HG02852 (cell line): ENCODE measurements at regions not wholly inside any gene's neighbourhood (a gene's known extent, or its start where the extent isn't known, plus 50 kb on each side); places are given as distances from the start of the nearest gene placed in this dataset.
A peak's percentile ranks its signal among the peaks of the same experiment; 100 is the strongest.
"Not testable (repeated sequence)": the region's sequence is repeated elsewhere in the genome, so short reads cannot be mapped to it uniquely, and the experiment has no call there.

Experiments used
- ATAC-seq: cut with Tn5 transposase; IDR thresholded peaks from one replicate; pipeline ENCODE4 v1.9.1; 2021; ENCODE audit warnings: mild to moderate bottlenecking, moderate library complexity; ENCODE audit not compliant: unreplicated experiment

DNA sequence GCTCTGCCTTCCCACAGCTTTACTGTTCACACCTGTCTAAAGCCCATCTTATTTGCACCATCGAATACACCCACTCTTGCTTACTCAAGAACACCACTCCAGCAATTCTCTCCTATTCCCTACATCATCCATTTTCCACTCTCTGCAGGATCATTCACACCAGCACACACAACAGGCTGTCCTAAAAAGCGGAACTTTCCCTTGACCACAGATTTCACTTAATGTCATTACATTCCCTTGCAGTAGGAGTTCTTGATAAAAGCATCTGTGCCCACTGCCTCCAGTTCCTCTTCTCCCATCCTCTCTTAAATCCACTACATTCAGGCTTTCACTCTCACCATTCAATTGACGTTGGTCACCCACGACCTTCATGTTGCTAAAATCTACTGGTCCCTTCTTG is 103.0 kb upstream of the PABPC3 start:
- ATAC-seq, result not testable (repeated sequence)

DNA sequence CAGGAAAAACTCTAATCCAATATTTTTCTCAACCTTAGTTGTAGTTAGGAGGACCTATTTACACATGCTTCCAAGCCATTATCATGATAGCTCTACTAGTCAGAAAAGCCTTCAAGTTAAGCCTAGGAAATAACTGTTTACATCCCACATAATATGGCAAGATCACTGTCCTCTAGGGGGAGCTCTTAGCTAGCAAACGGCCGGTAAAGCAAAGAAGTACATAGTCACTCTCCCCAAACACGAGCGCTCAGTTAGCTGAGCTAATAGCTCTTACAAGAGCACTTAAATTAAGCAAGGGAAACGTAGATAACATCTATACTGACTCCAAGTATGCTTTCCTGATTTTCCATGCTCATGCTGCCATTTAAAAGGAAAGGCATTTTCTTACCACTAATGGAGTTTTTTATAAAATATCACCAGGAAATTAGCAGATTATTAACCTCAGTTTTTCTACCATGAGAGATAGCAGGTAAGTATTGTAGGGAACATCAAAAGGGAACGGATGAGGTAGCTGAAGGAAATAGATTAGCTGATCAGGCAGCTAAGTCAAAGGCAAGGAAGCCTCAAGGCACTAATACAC is 100.6 kb upstream of the PABPC3 start:
- ATAC-seq, result peak; percentile 65

DNA sequence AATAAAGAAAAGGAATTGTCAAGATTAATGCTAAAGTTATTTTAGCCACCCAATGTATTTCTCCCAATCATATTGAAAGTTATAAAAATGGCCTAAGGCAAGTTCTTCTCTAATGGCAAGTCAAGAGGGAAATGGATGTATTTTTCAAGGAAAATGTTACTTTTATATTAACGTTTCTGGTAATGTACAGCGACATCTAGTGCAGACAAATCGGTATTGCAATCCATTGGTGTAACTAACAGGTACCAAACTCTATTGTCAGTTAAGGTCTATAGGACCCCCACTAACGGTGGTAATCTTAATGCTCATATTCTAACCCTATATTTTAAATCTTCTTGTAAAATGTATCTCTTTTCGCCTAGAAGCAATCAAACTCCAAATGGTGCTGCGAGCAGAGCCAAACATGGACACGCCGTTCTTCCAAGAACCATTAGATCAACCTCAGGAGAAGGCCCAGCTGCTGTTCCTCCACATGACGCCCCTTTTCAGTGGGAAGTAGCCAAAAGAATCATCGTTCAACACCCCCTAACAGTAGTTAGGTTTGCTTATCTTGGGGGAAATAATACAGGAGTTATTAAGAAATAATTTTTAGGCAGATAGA is 98.5 kb upstream of the PABPC3 start:
- no peak for ATAC-seq

DNA sequence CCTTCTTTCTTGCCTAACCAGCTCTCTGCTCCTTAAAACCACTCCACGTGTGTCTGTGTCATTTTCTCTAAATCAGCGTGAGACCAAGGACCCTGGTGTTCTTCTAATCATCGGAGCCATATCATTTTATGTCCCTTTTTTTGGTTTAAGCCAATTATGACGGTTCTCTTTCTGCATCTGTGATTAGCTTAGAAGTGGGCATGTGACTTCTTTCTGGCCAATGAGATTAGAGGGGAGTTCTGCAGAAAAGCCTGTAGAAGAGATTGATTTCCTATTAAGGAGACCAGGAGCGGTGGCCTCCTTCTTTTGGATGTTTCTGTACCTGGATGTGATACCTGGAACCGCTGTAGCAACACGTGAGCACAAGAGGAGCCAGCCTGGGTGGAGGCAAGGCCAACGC is 97.5 kb upstream of the PABPC3 start:
- no peak for ATAC-seq

DNA sequence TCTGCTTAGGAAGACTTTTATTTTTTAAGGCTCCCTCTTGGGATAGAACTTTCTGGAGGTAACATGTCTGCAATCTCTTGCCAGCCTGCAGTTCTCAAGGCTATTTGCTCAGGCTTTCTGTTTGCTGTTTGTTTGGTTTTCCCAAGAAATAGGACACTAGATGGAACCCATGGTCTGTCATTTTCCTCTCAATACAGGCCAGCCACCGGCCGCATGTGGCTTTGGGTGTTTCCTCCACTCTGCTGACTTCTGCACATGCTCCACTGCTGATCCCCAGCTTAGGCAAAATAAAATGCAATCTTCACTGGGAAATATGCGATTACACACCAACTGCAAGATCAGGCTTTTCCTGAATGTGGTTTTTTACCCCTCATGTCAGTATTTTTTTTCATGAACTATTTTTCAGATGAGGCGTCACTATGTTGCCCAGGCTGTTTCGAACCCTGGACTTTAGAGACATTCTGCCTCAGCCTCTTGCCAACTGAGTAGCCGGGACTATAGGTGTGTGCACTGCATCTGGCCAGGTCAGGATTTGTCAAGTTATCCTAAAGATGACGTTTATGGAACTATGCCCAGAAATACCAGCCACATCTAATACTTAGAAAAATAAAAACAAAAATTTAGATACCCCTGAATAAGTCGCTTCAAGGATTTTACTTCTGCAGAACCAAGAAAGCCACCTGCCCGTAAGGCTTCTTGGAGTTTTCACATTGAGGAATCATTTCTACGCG is 94.3 kb upstream of the PABPC3 start:
- ATAC-seq, result no peak

DNA sequence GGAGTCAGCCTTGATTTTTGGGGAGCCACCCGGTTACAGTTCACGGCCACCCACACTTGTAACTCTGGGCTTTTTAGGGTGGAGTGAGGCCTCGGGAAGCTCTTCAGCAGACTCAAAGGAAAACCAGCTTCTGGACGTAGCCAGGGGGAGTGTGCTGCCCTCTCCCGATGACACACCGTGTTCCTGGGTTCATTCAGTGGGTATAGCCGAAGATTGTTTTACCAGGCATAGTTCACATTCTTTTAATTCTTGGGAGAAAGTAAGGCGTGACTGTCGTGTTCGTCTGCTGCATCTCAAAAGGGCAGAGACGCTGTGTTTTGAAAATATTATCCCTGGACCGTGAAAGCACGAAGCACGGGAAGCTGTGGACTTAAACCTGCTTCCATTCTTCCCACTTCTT is 93.6 kb upstream of the PABPC3 start:
- ATAC-seq, result not testable (repeated sequence)

DNA sequence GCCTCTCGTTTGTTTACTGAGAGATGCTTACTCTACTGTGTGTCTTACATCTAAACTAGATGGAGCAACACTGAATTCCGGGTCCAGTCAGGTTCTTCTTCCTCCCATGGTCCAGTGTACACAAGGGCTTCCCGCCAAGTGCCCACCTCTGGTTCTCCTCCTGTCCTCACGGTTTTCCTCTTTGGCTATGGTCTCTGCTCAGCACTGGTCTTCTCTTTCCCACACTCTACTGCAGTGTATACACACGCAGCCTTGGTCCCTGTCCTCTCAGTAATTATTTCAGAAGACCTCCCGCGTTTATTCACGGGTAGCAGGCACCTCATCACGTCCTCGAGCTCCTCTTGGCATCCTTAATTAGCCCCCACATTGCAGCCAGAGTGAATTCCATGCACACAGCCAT is 91.4 kb upstream of the PABPC3 start:
- not testable (repeated sequence) for ATAC-seq

DNA sequence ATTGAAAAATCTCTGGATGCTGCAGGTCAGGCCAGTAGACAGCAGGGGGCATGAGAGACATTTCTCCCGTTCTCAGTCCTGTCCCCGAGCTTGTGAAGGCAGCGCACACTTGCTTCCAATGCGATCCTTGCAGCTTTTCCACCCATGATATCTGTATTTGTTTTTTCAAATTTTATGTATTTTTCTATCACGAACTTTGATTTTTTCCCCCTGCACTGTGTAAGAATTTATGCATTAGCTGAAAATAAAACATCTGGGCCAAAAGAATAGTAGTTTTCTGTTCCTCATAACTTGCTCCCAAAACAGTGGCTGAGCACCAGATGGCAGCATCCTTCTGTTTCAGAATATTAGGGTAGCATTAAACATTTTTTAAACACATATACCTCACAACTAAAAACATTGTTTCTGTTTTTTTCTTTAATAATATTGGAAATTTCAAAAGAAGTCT is 90.9 kb upstream of the PABPC3 start:
- not testable (repeated sequence) for ATAC-seq

DNA sequence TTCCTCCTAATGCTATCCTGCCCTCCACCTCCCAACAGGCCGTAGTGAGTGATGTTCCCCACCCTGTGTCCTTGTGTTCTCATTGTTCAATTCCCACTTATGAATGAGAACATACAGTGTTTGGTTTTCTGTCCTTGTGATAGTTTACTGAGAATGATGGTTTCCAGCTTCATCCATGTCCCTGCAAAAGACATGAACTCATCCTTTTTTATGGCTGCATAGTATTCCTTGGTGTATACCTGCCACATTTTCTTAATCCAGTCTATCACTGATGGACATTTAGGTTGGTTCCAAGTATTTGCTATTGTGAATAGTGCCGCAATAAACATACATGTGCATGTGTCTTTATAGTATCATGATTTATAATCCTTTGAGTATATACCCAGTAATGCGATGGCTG is 88.5 kb upstream of the PABPC3 start:
- ATAC-seq, result not testable (repeated sequence)

DNA sequence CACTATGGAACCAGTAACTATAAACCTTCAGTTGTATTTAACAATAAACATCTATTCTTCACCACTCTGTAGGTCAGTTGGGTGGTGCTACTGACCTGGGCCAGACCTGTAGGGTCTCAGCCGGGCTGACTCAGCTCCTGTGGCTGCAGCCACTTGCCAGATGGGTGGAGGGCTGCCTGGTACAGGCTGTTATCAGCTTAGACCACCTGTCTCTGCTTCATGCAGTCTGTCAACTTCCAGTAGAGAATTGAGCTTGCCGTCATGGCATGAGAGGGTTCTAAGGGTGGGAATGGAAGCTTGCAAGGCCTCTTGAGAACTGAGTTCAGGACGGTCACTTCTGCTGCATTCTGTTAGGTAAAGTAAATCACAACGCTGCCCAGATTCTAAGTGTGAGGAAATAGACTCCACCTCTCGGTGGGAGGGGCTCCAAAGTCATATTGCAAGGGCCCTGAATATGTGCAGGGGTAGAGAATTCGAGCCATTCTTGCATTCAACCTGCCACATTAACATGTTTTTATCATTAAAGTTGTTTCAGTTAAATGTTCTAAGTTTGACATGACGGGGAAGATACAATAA is 81.5 kb upstream of the PABPC3 start:
- not testable (repeated sequence) for ATAC-seq

DNA sequence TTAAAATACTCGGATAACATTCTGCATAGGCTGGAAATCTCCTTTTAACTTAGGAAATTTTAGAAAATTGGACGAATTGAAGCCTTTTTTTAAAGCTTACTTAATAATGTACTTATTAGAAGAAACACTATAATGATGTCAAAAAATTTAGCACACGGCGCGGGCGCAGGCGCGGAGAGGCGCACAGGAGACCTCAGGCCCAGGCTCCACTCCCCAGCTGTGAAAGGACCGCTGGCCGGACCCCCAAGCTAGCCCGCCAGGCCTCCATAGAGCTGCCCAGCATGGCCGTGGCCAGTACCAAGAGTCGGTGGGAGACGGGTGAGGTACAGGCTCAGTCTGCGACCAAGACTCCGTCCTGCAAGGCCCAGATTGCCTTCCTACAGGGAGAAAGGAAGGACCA is 78.8 kb upstream of the PABPC3 start:
- not testable (repeated sequence) for ATAC-seq

DNA sequence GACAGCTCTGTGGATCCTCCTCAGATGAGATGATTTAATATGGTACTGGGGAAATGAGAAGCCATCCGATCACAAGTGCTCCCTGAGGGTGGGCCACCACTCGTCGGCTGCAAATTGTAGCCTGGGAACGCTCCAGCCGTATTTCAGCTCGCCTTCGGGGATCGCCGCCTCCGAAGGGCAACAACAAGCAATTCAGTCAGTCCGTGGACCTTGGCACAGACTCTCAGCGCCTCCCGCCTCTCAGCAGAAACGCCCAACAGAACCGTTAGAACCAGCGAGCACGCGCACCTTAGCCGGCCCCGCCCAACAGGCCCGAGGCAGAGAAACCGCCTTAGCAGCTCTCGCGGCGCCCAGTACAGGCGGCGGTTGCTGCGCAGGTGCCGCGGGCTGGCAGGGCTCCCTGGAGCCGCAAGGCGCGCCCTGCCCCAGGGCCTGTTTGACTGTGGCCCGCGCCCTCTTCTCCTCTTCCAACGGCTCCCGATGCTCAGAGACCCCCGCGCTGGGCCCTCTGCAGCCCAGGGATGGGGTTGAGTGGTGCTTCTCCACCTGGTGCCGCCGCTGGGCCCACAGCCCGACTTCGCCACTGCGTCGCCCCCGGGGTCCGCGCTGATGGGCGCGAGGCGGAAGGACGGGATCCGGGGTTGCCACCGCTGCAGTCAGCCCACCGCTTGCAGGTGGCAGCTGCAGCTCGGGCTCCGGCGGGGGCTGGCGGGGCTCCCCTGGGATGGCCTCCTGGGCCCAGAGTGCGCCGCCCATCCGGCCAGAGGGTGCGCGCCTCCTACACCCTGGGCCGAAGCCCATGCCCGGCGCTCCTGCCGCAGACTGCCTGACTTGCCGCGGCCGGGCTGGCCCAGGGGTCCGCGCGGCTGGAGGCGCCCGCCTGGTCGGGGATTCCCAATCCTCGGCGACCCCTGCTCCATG is 77.9 kb upstream of the PABPC3 start:
- ATAC-seq, result not testable (repeated sequence)

DNA sequence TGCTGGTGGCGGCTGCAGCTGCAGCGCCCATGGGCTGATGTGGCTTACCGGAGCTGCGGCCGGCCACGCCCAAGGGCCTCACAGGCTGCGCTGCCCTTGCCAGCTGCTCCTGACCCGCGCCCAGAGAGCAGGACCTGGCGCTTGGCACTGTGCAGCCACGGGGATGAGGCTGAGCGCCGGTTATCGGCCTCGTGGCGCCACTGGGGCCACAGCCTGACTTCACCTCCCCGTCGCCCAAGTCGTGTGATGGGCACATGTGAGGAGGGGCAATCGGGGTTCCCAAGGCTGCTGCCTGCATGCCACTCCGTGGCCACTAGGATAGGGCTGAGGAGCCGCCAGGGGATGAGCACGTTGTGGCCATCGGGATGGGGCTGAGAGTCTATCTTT is 77.2 kb upstream of the PABPC3 start:
- no peak for ATAC-seq

DNA sequence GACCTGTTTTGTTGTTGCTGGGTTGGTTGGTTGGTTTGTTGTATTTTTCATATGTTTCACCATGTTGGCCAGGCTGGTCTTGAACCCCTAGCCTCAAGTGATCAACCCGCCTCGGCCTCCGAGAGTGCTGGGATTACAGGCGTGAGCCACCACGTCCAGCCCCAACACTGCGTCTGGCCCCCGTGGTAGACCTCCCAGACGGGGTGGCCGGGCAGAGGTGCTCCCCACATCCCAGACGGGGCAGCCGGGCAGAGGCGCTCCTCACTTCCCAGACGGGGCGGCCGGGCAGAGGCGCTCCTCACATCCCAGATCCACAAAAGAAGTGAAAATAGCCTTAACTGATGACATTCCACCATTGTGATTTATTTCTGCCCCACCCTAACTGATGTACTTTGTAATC is 76.2 kb upstream of the PABPC3 start:
- not testable (repeated sequence) for ATAC-seq

DNA sequence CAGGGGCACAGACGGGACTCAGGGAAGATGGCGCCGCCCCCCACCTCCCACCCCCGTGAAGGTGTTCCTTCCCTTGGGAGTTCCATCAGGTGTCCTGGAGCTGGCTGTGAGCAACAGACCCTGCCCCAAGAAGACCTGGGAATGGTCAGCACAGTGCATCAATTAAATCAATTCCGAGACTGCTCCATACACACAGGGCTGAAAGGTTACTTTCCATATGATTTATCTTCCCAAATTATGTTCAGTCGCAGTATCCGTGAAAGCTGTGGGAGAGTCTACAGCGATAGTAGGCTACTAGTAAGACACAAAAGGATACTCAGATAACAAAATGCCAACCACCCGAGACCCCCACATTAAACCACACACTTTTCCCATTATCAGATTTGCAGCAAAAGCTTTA is 71.8 kb upstream of the PABPC3 start:
- ATAC-seq, result no peak

DNA sequence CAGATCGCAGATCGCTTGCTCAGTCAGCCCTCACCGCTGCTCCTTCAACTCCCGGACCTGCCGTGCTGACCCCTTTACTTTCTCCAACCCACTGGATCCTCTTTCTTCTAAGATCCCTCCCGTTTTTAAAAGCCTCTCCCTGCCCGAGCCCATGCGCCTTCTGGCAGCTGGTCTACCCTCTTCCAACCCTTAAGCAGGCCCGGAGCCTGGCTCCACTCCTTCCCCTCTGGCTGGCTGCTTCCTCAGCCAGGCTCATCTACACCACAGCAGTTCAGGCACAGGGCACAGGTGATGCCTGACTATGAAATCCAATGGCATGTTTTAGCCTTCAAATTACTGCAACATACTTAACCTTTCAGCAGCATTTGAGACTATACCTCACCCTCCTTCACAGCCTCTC is 63.8 kb upstream of the PABPC3 start:
- ATAC-seq, result no peak

DNA sequence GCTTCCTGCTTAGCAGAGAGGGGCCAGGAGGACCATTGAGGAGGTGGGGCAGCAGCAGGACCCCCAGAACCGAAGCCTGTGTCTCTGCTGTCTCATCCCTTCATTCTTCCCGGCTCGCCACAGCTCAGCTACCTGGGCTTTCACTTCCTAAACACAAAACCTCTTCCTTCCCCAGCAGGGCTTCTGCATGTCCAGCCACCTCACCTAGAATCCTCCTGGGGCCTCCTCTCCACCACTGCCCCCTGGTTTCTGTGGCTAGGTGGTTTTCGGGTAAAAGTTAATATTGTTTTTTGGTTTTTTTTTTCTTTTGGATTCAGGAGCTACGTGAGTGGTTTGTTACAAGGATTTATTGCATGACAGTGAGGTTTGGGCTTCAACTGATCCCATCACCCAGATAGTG is 61.8 kb upstream of the PABPC3 start:
- ATAC-seq, result no peak

DNA sequence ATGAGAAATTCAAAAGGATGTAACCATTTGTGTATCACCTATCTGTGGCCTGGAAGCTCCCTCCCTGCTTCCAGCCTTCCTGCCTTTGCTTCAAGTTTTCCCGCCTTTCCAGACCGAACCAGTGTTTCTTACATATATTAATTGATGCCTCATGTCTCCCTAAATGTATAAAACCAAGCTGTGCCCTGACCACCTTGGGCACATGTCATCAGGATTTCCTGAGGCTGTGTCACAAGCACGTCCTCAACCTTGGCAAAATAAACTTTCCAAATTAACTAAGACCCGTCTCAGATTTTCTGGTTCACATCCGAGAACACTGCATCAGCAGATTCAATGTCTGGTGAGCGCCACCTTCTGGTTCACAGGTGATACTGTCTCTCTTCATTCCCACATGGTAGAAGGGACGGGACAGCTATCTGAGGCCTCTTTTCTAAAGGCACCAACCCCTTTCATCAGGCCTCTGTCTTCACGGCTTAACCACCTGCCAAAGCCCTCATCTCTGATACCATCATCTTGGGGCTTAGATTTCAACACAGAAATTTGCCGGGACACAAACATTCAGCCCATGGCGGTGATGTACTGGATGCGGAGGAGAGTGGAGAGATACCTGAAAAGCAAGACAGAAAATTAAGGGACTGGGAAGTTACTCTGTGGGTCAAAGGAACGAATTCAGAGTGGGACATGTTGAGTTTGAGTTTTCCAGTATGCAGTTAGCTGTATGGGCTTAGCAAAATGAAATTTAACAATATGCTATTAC is 58.7 kb upstream of the PABPC3 start:
- ATAC-seq, result peak; percentile 54

DNA sequence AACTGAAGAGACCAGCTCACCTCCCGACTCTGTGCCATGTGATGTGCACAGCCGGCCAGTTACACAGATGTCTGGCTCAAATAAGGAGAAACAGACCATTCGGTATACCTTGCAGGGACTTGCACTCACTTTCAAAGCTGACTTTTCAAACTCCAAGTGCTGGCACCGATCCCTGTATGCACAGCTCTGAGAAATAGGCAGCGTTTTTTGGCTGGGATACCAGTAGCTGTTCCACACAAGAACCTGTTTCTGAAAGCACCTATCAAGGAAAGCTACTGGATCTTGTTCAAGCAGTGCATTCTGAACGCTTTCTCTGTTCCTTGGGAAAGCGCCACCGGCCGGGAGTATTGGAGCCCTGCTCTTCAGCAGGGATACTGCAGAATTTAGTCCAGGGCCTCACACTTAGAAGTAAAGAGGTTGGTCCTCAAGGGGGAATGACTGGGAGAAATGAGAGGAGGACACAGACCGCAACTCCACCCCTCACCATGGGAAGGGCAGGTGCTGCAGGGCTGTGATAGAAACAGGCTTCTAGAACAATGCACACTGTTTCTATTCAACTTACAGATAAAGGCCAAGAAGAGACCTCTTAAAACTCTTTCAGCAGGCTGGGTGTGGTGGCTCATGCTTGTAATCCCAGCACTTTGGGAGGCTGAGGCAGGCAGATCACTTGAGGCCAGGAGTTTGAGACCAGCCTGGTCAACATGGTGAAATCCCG is 53.6 kb upstream of the PABPC3 start:
- ATAC-seq, result no peak

DNA sequence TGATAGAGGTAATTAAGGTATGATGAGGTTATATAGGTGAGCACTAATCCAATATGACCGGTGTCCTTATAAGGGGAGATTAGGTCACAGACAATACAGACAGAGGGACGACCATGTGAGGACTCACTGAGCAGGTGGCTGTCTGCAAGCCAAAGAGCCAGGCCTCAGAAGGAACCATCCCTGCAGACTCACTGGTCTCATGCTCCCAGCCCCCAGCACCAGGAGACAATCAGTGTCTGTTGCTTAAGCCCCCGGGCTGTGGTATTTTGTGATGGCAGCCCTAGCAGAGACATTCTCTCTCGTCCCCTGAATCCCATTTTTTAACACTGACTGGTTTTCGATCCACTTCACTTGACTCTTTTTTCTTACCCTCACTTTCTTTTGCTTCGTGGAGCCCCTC is 51.9 kb upstream of the PABPC3 start:
- no peak for ATAC-seq
